Peyer's patch (tissue), 4 donors: ENCODE measurements at regions not wholly inside any gene's neighbourhood (a gene's known extent, or its start where the extent isn't known, plus 50 kb on each side); places are given as distances from the start of the nearest gene placed in this dataset.

Experiments
- DNase-seq, 3 donors: peaks; one replicate each; pipeline ENCODE4 v3.0.0-alpha.2; 2017 to 2019
- H3K27ac ChIP-seq, 4 donors: fragments of 200-600 bp; sonication (generic); one replicate each; pipeline ENCODE4 v1.5.1; 2016 to 2019
- H3K27me3 ChIP-seq, 2 donors: fragments of 200-600 bp; sonication (generic); one replicate each; pipeline ENCODE4 v1.5.1; 2019
- H3K36me3 ChIP-seq, 3 donors: fragments of 200-600 bp; sonication (generic); one replicate each; pipeline ENCODE4 v1.5.1; 2016 to 2019
- H3K4me1 ChIP-seq, 4 donors: fragments of 200-600 bp; sonication (generic); one replicate each; pipeline ENCODE4 v1.5.1; 2016 to 2019
- H3K4me3 ChIP-seq, 4 donors: fragments of 200-600 bp; sonication (generic); 1 replicate in 3 of 4; 2 replicates in 1 of 4; pipeline ENCODE4 v1.5.1; 2016 to 2019; ENCODE audit warnings: mild to moderate bottlenecking in 1 of 4
- H3K9me3 ChIP-seq, 4 donors: fragments of 200-600 bp; sonication (generic); one replicate each; pipeline ENCODE4 v1.5.1; 2016 to 2019; ENCODE audit warnings: mild to moderate bottlenecking in 1 of 4
- POLR2A ChIP-seq, 2 donors: fragments of 450-650 bp; IDR thresholded peaks; one replicate each; pipeline ENCODE4 v1.5.1; 2017; ENCODE audit warnings: antibody characterized with exemption in 2 of 2, mild to moderate bottlenecking in 2 of 2, moderate library complexity in 2 of 2
- TF ChIP-seq, protein P1 (sequence below), 6 experiments: fragments of 450-650 bp in 4 of 6; fragments of 200-600 bp in 2 of 6; sonication (generic) in 1 of 6; IDR thresholded peaks; one replicate each; pipeline ENCODE4 v1.5.1; 2017 to 2019; ENCODE audit warnings: antibody characterized with exemption in 6 of 6, mild to moderate bottlenecking in 3 of 6, moderate library complexity in 1 of 6

DNA sequence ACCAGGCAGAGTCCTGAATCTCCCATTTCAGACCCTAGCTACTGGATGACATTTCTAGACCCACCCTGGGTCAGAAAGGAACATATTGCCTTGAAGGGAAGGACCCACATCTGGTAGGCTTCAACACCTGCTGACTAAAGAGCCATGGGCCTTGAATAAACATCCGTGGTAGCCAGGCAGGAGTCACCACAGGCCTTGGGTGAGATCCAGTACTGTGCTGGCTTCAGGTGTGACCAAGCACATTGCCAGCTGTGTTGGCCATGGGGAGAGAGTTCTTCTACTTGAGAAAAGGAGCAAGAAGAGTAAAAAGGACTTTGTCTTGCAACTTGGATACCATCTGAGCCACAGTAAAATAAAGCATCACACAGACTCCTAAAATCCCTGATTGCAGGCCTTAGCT, 332.6 kb downstream of the SLC16A7 start:
- no peak overlapping the region for H3K27ac ChIP-seq
- H3K4me1 ChIP-seq = no peaks in the 10 kb centered on the region
- H3K36me3 ChIP-seq = no peaks in the 10 kb centered on the region
- TF ChIP-seq POLR2A (IDR thresholded peaks at IDR 0.05) = no peak
- TF ChIP-seq, protein P1, sequence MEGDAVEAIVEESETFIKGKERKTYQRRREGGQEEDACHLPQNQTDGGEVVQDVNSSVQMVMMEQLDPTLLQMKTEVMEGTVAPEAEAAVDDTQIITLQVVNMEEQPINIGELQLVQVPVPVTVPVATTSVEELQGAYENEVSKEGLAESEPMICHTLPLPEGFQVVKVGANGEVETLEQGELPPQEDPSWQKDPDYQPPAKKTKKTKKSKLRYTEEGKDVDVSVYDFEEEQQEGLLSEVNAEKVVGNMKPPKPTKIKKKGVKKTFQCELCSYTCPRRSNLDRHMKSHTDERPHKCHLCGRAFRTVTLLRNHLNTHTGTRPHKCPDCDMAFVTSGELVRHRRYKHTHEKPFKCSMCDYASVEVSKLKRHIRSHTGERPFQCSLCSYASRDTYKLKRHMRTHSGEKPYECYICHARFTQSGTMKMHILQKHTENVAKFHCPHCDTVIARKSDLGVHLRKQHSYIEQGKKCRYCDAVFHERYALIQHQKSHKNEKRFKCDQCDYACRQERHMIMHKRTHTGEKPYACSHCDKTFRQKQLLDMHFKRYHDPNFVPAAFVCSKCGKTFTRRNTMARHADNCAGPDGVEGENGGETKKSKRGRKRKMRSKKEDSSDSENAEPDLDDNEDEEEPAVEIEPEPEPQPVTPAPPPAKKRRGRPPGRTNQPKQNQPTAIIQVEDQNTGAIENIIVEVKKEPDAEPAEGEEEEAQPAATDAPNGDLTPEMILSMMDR (IDR thresholded peaks at IDR 0.05) = no peak
- no peak for DNase-seq
- no peaks in the 10 kb centered on the region for H3K27me3 ChIP-seq
- no peak overlapping the region for H3K4me3 ChIP-seq
- no peaks in the 10 kb centered on the region for H3K9me3 ChIP-seq

DNA sequence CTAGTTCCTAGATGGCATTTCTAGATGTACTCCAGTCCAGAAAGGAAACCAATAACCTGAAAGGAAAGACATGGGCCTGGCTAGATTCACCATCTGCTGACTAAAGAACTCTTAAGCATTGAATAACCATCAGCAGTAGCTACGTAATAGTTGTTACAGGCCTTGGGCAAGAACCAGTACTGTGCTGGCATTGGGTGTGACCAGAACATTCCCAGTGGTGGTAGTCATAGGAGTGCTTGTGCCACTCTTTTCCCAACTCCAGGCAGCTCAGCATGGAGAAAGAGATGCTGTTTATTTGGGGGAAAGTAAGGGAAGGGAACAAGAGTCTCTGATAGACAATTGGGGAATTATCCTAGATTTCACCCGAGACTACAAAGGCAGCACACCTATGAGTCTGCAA, 333.3 kb downstream of the SLC16A7 start:
- Histone ChIP-seq H3K27me3 (no peaks in the 10 kb centered on the region), H3K27ac (no peak overlapping the region), H3K36me3 (no peaks in the 10 kb centered on the region), H3K4me1 (no peaks in the 10 kb centered on the region), H3K9me3 (no peaks in the 10 kb centered on the region), H3K4me3 (no peak overlapping the region)
- TF ChIP-seq POLR2A (IDR thresholded peaks at IDR 0.05) = no peak
- no peak for DNase-seq

DNA sequence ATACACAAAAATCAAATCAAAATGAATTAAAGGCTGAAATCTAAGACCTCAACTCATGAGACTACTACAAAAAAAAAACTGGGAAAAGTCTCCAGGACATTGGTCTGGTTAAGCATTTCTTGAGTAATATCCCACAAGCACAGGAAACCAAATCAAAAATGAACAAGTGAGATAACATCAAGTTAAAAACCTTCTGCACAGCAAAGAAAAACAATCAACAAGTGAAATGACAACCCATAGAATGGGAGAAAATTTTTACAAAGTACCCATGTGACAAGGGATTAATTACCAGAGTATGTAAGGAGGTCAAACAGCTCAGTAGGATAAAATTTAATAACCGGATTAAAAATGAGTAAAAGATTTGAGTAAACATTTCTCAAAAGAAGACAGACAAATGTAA, 338.7 kb downstream of the SLC16A7 start:
- Histone ChIP-seq H3K9me3 (no peaks in the 10 kb centered on the region), H3K4me1 (no peaks in the 10 kb centered on the region), H3K27me3 (no peaks in the 10 kb centered on the region), H3K36me3 (no peaks in the 10 kb centered on the region), H3K4me3 (no peak overlapping the region), H3K27ac (no peak overlapping the region)
- TF ChIP-seq, protein P1 (IDR thresholded peaks at IDR 0.05) = no peak
- no peak for TF ChIP-seq POLR2A (IDR thresholded peaks at IDR 0.05)
- DNase-seq = no peak

DNA sequence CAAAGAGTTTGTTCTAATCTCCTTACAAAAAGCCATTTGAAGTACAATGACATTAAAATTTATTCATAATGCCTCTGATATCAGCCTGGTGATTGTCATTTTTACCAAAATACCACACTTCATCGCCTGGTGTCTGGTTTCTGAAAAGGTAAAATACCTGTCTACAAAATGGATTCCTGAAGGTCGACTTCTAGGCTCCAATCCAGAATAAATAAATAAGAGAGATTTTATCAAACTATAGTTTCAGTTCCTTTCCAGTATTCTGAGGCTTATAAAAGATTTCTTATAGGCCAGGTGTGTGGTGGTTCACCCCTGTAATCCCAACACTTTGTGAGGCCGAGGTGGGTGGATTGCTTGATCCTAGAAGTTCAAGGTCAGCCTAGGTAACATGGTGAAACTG, 340.7 kb downstream of the SLC16A7 start:
- Histone ChIP-seq H3K27ac (no peak overlapping the region), H3K4me3 (no peak overlapping the region), H3K4me1 (no peaks in the 10 kb centered on the region), H3K36me3 (no peaks in the 10 kb centered on the region), H3K27me3 (no peaks in the 10 kb centered on the region), H3K9me3 (no peaks in the 10 kb centered on the region)
- DNase-seq = no peak
- TF ChIP-seq POLR2A (IDR thresholded peaks at IDR 0.05) = no peak

DNA sequence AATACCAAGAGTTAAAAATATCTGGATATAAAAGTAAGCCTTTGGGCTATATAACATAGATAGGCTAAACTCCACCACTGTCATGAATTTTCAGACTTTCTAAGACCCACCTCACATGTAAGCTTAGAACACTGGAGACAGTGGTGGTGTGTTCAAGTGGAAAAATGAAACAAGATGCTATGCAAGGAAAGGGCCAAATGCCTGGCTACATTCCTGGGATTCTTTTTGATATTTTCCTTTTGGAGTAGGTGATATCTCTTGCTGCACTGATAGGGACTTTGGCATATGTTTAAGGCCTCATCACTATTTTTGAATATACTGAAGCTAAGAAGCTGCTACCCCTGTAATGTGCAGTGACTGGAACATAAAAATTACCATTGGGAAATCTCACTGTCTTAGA, 341.3 kb downstream of the SLC16A7 start:
- H3K36me3 ChIP-seq = no peaks in the 10 kb centered on the region
- DNase-seq = no peak
- no peaks in the 10 kb centered on the region for H3K27me3 ChIP-seq
- no peaks in the 10 kb centered on the region for H3K4me1 ChIP-seq
- TF ChIP-seq, protein P1 (IDR thresholded peaks at IDR 0.05) = no peak
- no peak for TF ChIP-seq POLR2A (IDR thresholded peaks at IDR 0.05)
- H3K4me3 ChIP-seq = no peak overlapping the region
- no peaks in the 10 kb centered on the region for H3K9me3 ChIP-seq
- no peak overlapping the region for H3K27ac ChIP-seq

DNA sequence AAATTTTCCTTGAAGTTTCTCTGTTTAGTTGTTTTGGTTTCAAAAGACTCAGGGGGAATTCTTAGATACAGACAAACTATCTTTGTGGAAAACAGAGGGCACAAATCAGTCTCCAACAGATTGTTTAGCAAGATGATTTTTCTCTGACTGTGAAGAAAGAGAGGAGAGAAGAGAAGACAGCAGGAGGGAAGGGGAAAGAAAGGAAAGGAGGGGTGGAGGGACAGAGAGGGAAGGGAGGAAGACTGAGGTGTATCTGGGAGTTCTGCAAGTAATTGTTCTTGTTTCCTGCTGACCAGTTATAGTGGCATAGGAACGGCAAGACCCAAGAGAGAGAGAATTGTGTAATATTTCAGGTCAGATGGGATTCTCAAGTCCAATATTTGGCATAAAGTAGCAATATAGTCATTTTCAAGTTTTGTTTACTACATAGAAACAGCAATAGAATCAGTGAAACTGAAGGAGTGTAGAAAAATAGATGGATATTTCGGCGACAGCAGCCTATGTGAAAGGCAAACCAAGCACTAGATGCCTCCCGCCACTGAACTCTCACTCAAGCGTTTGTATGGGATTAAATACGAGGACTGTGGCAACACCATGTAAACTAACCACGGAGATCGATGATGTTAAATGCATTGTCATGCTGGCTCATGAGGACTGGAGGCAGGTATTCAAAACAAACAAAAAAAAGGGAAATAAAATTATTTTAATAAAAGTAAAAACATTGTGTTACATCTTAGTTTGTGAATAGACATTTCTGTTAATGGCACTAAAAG, 342.5 kb downstream of the SLC16A7 start:
- Histone ChIP-seq H3K36me3 (no peaks in the 10 kb centered on the region), H3K4me3 (no peak overlapping the region), H3K27me3 (no peaks in the 10 kb centered on the region), H3K4me1 (no peaks in the 10 kb centered on the region), H3K27ac (no peak overlapping the region), H3K9me3 (no peaks in the 10 kb centered on the region)
- TF ChIP-seq POLR2A (IDR thresholded peaks at IDR 0.05) = no peak
- TF ChIP-seq, protein P1 (IDR thresholded peaks at IDR 0.05) = no peak
- DNase-seq = no peak
